ENCODE measurements at regions not wholly inside any gene's neighbourhood (a gene's known extent, or its start where the extent isn't known, plus 50 kb on each side); places are given as distances from the start of the nearest gene placed in this dataset.

- H3K4me3 ChIP-seq (ENCODE audit: low read depth in 1 of 2, low read length in 1 of 2), result no peak overlapping the region
- H3K36me3 ChIP-seq, result no peaks in the 10 kb centered on the region
- TF ChIP-seq CTCF (IDR thresholded peaks at IDR 0.05), result no peak
- no peak overlapping the region for H3K27ac ChIP-seq
- no peaks in the 10 kb centered on the region for H3K4me1 ChIP-seq (ENCODE audit: control insufficient read depth in 1 of 2, insufficient read depth in 1 of 2, low read depth in 1 of 2, low read length in 1 of 2)
- H3K9me3 ChIP-seq, result no peaks in the 10 kb centered on the region
- no peaks in the 10 kb centered on the region for H3K27me3 ChIP-seq
Observed at GRCh38 chr3:30400926-30401325, 205.5 kb upstream of the TGFBR2 start.

- TF ChIP-seq CTCF (IDR thresholded peaks at IDR 0.05), result no peak
- H3K36me3 ChIP-seq, result no peaks in the 10 kb centered on the region
- H3K27ac ChIP-seq, result no peak overlapping the region
Observed at GRCh38 chr3:30401971-30402370, 204.4 kb upstream of the TGFBR2 start.

GRCh38 chr3:30407651-30408050, 198.8 kb upstream of the TGFBR2 start:
- Histone ChIP-seq H3K27ac (no peak overlapping the region), H3K4me1 (ENCODE audit: control insufficient read depth in 1 of 2, insufficient read depth in 1 of 2, low read depth in 1 of 2, low read length in 1 of 2) (no peaks in the 10 kb centered on the region), H3K9me3 (peaks cover 5% of the 10 kb centered on the region), H3K27me3 (no peaks in the 10 kb centered on the region), H3K36me3 (no peaks in the 10 kb centered on the region), H3K4me3 (ENCODE audit: low read depth in 1 of 2, low read length in 1 of 2) (no peak overlapping the region)
- TF ChIP-seq CTCF (IDR thresholded peaks at IDR 0.05), result no peak

More at GRCh38 chr3:30401971-30402370, 204.4 kb upstream of the TGFBR2 start:
- no peak overlapping the region for H3K4me3 ChIP-seq (ENCODE audit: low read depth in 1 of 2, low read length in 1 of 2)
- H3K27me3 ChIP-seq, result no peaks in the 10 kb centered on the region
- H3K4me1 ChIP-seq (ENCODE audit: control insufficient read depth in 1 of 2, insufficient read depth in 1 of 2, low read depth in 1 of 2, low read length in 1 of 2), result no peaks in the 10 kb centered on the region
- H3K9me3 ChIP-seq, result no peaks in the 10 kb centered on the region

GRCh38 chr3:30408105-30408557, 198.3 kb upstream of the TGFBR2 start:
- no peak overlapping the region for H3K27ac ChIP-seq

GRCh38 chr3:30418443-30418842, 188.0 kb upstream of the TGFBR2 start:
- no peaks in the 10 kb centered on the region for H3K36me3 ChIP-seq
- no peaks in the 10 kb centered on the region for H3K4me1 ChIP-seq (ENCODE audit: control insufficient read depth in 1 of 2, insufficient read depth in 1 of 2, low read depth in 1 of 2, low read length in 1 of 2)
- H3K4me3 ChIP-seq (ENCODE audit: low read depth in 1 of 2, low read length in 1 of 2), result no peak overlapping the region
- H3K9me3 ChIP-seq, result no peaks in the 10 kb centered on the region
- H3K27ac ChIP-seq, result no peak overlapping the region
- TF ChIP-seq CTCF (IDR thresholded peaks at IDR 0.05), result no peak
- H3K27me3 ChIP-seq, result no peaks in the 10 kb centered on the region

More at GRCh38 chr3:30408105-30408557, 198.3 kb upstream of the TGFBR2 start:
- H3K9me3 ChIP-seq, result peaks cover 5% of the 10 kb centered on the region
- no peaks in the 10 kb centered on the region for H3K4me1 ChIP-seq (ENCODE audit: control insufficient read depth in 1 of 2, insufficient read depth in 1 of 2, low read depth in 1 of 2, low read length in 1 of 2)
- H3K27me3 ChIP-seq, result no peaks in the 10 kb centered on the region
- no peak overlapping the region for H3K4me3 ChIP-seq (ENCODE audit: low read depth in 1 of 2, low read length in 1 of 2)
- no peak for TF ChIP-seq CTCF (IDR thresholded peaks at IDR 0.05)
- H3K36me3 ChIP-seq, result no peaks in the 10 kb centered on the region

GRCh38 chr3:30421266-30421665, 185.1 kb upstream of the TGFBR2 start:
- H3K4me3 ChIP-seq (ENCODE audit: low read depth in 1 of 2, low read length in 1 of 2), result no peak overlapping the region
- no peak for TF ChIP-seq CTCF (IDR thresholded peaks at IDR 0.05)

More at GRCh38 chr3:30421266-30421665, 185.1 kb upstream of the TGFBR2 start:
- H3K36me3 ChIP-seq, result no peaks in the 10 kb centered on the region
- H3K9me3 ChIP-seq, result no peaks in the 10 kb centered on the region
- H3K27ac ChIP-seq, result no peak overlapping the region
- H3K27me3 ChIP-seq, result no peaks in the 10 kb centered on the region
- H3K4me1 ChIP-seq (ENCODE audit: control insufficient read depth in 1 of 2, insufficient read depth in 1 of 2, low read depth in 1 of 2, low read length in 1 of 2), result no peaks in the 10 kb centered on the region
